BJ (cell line): ENCODE measurements at regions not wholly inside any gene's neighbourhood (a gene's known extent, or its start where the extent isn't known, plus 50 kb on each side); places are given as distances from the start of the nearest gene placed in this dataset.

ENCODE experiments used
- CTCF ChIA-PET: fragments of 350-600 bp; formaldehyde crosslinking; extraction: SDS; loops from one replicate; lab custom pipeline; 2021; ENCODE audit warnings: antibody characterized with exemption, inconsistent platforms; lab: Yijun Ruan, JAX
- POLR2A ChIA-PET: fragments of 300-600 bp; sonication (Branson Sonifier 250); formaldehyde crosslinking; extraction: SDS; loops from one replicate; lab custom pipeline; 2021; ENCODE audit warnings: antibody characterized with exemption; lab: Charles Lee
- DNase-seq: peaks from one replicate; pipeline ENCODE4 v3.0.0-alpha.2; 2011; ENCODE audit warnings: low read depth
- H3K27me3 ChIP-seq: 2 replicates; pipeline ENCODE4 v1.6.0; 2011; ENCODE audit warnings: low read length; ENCODE audit not compliant: control insufficient read depth, insufficient read depth
- H3K36me3 ChIP-seq: 2 replicates; pipeline ENCODE4 v1.5.1; 2011; ENCODE audit warnings: low read length; ENCODE audit not compliant: control insufficient read depth, insufficient read depth
- H3K4me3 ChIP-seq: 2 replicates; pipeline ENCODE4 v1.5.1; 2011; ENCODE audit warnings: low read depth, mild to moderate bottlenecking, control low read depth, low read length
- TF ChIP-seq, protein P1 (sequence below): IDR thresholded peaks from 2 replicates; pipeline ENCODE4 v1.5.1; 2011; ENCODE audit warnings: low read depth, mild to moderate bottlenecking, control low read depth, inconsistent platforms, low read length, moderate library complexity; ENCODE audit not compliant: insufficient read depth

DNA sequence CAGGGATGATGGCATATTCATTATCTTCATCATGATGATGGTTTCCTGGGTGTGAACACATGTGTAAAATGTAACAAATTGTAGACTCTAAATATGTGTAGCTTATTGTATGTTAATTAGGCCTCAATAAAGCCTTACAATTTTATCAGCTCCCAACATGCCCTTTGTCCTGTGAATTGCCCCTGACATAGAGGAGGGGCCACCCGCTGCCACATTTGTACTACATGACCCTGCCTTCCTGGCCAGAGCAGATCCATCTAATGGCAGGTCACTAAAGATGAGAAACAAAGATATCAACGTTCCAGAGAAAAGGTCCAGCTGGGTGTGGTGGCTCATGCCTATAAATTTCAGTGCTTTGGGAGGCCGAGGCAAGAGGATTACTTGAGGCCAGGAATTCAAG, 117.2 kb downstream of the CAAP1 start:
- no peak overlapping the region for H3K4me3 ChIP-seq
- DNase-seq, result no peak
- no peaks in the 10 kb centered on the region for H3K27me3 ChIP-seq
- CTCF ChIA-PET, result interaction anchor here (0.9 kb wide), 1 partner anchor 53 kb away, joined by 3 read pairs; no protein-coding TSS in a partner anchor
- TF ChIP-seq, protein P1, sequence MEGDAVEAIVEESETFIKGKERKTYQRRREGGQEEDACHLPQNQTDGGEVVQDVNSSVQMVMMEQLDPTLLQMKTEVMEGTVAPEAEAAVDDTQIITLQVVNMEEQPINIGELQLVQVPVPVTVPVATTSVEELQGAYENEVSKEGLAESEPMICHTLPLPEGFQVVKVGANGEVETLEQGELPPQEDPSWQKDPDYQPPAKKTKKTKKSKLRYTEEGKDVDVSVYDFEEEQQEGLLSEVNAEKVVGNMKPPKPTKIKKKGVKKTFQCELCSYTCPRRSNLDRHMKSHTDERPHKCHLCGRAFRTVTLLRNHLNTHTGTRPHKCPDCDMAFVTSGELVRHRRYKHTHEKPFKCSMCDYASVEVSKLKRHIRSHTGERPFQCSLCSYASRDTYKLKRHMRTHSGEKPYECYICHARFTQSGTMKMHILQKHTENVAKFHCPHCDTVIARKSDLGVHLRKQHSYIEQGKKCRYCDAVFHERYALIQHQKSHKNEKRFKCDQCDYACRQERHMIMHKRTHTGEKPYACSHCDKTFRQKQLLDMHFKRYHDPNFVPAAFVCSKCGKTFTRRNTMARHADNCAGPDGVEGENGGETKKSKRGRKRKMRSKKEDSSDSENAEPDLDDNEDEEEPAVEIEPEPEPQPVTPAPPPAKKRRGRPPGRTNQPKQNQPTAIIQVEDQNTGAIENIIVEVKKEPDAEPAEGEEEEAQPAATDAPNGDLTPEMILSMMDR, result no peak
- POLR2A ChIA-PET, result no interaction called here
- no peaks in the 10 kb centered on the region for H3K36me3 ChIP-seq

DNA sequence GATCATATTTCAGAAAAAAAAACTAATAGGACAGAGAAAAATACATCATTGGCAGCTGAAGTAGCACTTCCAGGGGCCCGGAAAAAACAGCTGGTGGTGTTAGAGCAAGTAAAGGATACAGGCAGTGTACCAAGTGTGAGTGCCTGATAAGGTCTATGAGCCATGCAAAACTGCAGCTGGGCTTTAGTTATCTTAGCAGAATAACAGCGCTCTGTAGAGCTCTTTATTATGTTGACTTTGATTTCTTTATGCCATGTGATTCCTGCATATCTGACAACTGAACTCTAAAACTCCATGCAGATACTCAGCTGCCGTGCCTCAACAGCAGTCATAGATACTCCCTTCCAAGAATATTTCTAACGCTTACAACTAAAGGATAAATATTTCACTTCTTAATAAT, 119.5 kb downstream of the CAAP1 start:
- Histone ChIP-seq H3K27me3 (no peaks in the 10 kb centered on the region), H3K4me3 (no peak overlapping the region), H3K36me3 (no peaks in the 10 kb centered on the region)
- ChIA-PET POLR2A (no interaction called here), CTCF (no interaction called here)
- TF ChIP-seq, protein P1, result no peak
- DNase-seq, result no peak

DNA sequence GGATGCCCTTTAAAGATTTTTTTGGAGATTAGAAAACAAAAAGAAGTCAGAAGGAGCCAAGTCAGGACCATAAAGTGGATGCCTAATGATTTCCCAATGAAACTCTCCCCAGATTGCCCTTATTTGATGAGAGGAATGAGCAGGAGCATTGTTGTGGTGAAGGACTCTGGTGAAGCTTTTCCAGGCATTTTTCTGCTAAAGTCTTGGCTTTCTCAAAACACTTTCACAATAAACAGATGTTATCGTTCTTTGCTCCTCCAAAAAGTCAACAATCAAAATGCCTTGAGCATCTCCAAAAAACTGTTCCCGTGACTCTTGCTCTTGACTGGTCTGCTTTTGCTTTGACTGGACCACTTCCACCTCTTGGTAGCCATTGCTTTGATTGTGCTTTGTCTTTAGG, 121.8 kb downstream of the CAAP1 start:
- Histone ChIP-seq H3K4me3 (no peak overlapping the region), H3K27me3 (no peaks in the 10 kb centered on the region), H3K36me3 (no peaks in the 10 kb centered on the region)
- DNase-seq, result no peak
- CTCF ChIA-PET, result no interaction called here
- TF ChIP-seq, protein P1, result no peak
- POLR2A ChIA-PET, result no interaction called here

DNA sequence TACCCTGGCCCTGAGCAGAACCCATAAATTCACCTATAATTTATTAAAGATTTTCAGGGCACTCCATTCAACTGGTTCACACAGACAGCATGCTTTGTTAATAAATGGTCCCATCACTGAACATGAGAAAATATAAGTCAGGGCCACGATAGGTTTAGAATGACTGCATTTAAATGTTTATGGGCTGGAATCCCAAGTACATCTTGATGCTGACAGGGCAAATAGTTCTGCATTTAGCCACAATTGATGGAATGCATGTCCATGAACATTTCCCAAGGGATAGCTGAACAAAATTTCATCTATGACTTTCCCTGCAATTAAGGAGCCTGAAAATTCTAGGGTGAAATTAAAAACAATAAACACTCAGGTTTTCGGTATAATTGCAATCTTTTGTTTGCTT, 124.5 kb downstream of the CAAP1 start:
- DNase-seq, result no peak
- TF ChIP-seq, protein P1, result no peak
- Histone ChIP-seq H3K27me3 (no peaks in the 10 kb centered on the region), H3K4me3 (no peak overlapping the region), H3K36me3 (no peaks in the 10 kb centered on the region)
- ChIA-PET CTCF (no interaction called here), POLR2A (no interaction called here)

DNA sequence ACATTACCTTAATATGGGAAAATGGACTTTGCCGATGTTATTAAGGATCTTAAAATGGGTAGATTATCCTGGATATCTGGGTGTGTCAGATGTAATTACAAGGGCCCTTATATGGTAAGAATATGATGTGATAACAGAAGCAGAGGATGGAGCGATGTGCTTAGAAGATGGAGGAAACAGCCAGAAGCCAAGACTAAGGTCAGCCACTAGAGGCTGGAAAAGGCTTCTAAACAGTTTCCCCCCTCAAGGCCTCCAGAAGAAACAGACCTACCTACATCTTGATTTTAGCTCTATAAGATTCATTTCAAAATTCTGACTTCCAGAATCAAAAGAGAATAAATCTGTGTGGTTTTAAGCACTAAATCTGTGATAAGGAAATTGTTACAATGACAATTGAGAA, 131.9 kb downstream of the CAAP1 start:
- TF ChIP-seq, protein P1, result no peak
- no peak overlapping the region for H3K4me3 ChIP-seq
- DNase-seq, result no peak
- CTCF ChIA-PET, result no interaction called here
- H3K27me3 ChIP-seq, result no peaks in the 10 kb centered on the region
- no peaks in the 10 kb centered on the region for H3K36me3 ChIP-seq
- POLR2A ChIA-PET, result no interaction called here
